ENCODE measurements at regions not wholly inside any gene's neighbourhood (a gene's known extent, or its start where the extent isn't known, plus 50 kb on each side); places are given as distances from the start of the nearest gene placed in this dataset.

GRCh38 chr5:165579911-165580310 lies 2074.5 kb downstream of the MAT2B start:
- TF ChIP-seq ESRRG (CRISPR knock-in tag; IDR thresholded peaks at IDR 0.05) (no peak), TOX (CRISPR knock-in tag; IDR thresholded peaks at IDR 0.05; ENCODE audit: borderline replicate concordance) (no peak), ISL1 (CRISPR knock-in tag; IDR thresholded peaks at IDR 0.05) (no peak), OSR1 (CRISPR knock-in tag; IDR thresholded peaks at IDR 0.05) (no peak), ARNTL (CRISPR knock-in tag; IDR thresholded peaks at IDR 0.05; ENCODE audit: borderline replicate concordance, low read depth) (no peak), ZFP3 (CRISPR knock-in tag; IDR thresholded peaks at IDR 0.05) (no peak), CREB5 (CRISPR knock-in tag; IDR thresholded peaks at IDR 0.05; ENCODE audit: low read depth) (no peak), BACH2 (CRISPR knock-in tag; IDR thresholded peaks at IDR 0.05; ENCODE audit: borderline replicate concordance) (no peak), SNAI2 (CRISPR knock-in tag; IDR thresholded peaks at IDR 0.05) (no peak), RARB (CRISPR knock-in tag; IDR thresholded peaks at IDR 0.05) (no peak), PATZ1 (CRISPR knock-in tag; IDR thresholded peaks at IDR 0.05; ENCODE audit: borderline replicate concordance) (no peak), ZFP30 (CRISPR knock-in tag; IDR thresholded peaks at IDR 0.05) (no peak), TSHZ2 (CRISPR knock-in tag; IDR thresholded peaks at IDR 0.05) (no peak), ZNF70 (CRISPR knock-in tag; IDR thresholded peaks at IDR 0.05) (no peak), CSDC2 (CRISPR knock-in tag; IDR thresholded peaks at IDR 0.05) (no peak), ZNF565 (CRISPR knock-in tag; conservative IDR thresholded peaks at IDR 0.05; ENCODE audit: low read depth) (no peak)
- TF ChIP-seq, protein P1, sequence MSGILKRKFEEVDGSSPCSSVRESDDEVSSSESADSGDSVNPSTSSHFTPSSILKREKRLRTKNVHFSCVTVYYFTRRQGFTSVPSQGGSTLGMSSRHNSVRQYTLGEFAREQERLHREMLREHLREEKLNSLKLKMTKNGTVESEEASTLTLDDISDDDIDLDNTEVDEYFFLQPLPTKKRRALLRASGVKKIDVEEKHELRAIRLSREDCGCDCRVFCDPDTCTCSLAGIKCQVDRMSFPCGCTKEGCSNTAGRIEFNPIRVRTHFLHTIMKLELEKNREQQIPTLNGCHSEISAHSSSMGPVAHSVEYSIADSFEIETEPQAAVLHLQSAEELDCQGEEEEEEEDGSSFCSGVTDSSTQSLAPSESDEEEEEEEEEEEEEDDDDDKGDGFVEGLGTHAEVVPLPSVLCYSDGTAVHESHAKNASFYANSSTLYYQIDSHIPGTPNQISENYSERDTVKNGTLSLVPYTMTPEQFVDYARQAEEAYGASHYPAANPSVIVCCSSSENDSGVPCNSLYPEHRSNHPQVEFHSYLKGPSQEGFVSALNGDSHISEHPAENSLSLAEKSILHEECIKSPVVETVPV (CRISPR knock-in tag; IDR thresholded peaks at IDR 0.05): no peak
- ATAC-seq: no peak

GRCh38 chr5:165594693-165595092 lies 2089.3 kb downstream of the MAT2B start:
- TF ChIP-seq PATZ1 (CRISPR knock-in tag; IDR thresholded peaks at IDR 0.05; ENCODE audit: borderline replicate concordance): no peak
- TF ChIP-seq, protein P1 (CRISPR knock-in tag; IDR thresholded peaks at IDR 0.05): no peak
- no peak for TF ChIP-seq OSR1 (CRISPR knock-in tag; IDR thresholded peaks at IDR 0.05)
- no peak for TF ChIP-seq ESRRG (CRISPR knock-in tag; IDR thresholded peaks at IDR 0.05)
- TF ChIP-seq TOX (CRISPR knock-in tag; IDR thresholded peaks at IDR 0.05; ENCODE audit: borderline replicate concordance): no peak
- TF ChIP-seq PPARA (CRISPR knock-in tag; IDR thresholded peaks at IDR 0.05; ENCODE audit: borderline replicate concordance): no peak
- no peak for TF ChIP-seq SNAI2 (CRISPR knock-in tag; IDR thresholded peaks at IDR 0.05)
- no peak for TF ChIP-seq ZNF8 (CRISPR knock-in tag; IDR thresholded peaks at IDR 0.05)
- TF ChIP-seq CREB5 (CRISPR knock-in tag; IDR thresholded peaks at IDR 0.05; ENCODE audit: low read depth): no peak
- no peak for ATAC-seq

Data from SK-N-SH treated with all-trans-retinoic acid at 6 μM for 48 hours (cell line).